Effector CD8-positive, alpha-beta T cell (primary cell): ENCODE measurements at regions not wholly inside any gene's neighbourhood (a gene's known extent, or its start where the extent isn't known, plus 50 kb on each side); places are given as distances from the start of the nearest gene placed in this dataset.
"Not testable (repeated sequence)": the region's sequence is repeated elsewhere in the genome, so short reads cannot be mapped to it uniquely, and the experiment has no call there.

Source experiments
- DNase-seq: peaks from one replicate; lab custom pipeline; 2025; lab: John Stamatoyannopoulos, UW

DNA sequence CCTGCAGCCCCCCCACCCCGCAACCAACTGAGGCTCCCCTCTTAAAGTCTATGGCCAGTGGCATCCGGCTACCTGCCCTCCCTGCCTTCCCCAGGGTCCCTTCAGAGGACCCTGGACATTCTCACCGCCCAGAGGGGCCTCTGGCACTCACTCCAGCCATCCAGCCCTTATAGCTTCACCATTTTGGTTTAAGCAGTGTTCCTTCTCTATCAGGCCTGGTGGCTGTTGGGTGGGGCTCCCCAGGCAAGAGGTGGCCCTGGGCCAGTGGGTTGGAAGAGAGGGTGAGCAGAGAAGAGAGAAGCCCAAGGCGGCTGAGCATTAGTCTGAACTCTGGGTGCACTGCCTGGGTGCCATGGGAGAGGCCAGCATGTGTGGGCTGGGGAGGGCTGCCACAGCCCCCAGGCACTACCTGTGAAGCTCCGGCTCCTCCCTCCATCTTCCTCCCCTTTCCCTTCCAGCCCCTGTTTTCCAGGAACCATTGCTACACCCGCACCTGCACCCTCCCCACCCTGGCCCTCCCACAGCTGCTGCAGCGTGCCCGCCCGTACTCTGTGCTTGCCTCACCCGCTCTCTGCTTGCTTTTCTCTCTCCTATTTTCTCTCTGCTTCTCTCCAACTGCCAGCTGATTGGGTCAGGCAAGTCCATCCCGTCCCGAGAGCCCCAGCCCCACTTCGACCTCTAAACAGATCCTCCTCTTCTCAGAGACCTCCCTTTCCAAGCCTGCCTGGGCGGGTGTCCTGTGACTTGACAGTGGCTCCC lies 168.2 kb downstream of the TBC1D2B start:
- no peak for DNase-seq

DNA sequence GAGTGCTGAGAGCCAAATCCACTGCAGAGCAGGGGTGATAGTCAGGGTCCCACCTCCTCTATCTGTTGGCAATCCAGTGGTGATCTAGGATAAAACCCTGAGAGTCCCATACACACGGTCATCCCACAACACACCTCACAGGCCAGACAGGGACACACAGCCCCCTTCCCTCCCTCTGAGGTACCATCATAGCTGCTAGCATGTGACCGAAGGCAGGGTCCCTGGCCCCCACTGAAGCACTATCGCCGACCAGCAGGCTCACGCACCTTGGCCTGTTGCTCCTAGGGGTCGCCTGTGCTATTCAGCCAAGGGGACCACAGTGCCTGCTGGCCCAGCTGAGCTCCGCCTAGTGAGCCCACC lies 168.8 kb downstream of the TBC1D2B start:
- not testable (repeated sequence) for DNase-seq

DNA sequence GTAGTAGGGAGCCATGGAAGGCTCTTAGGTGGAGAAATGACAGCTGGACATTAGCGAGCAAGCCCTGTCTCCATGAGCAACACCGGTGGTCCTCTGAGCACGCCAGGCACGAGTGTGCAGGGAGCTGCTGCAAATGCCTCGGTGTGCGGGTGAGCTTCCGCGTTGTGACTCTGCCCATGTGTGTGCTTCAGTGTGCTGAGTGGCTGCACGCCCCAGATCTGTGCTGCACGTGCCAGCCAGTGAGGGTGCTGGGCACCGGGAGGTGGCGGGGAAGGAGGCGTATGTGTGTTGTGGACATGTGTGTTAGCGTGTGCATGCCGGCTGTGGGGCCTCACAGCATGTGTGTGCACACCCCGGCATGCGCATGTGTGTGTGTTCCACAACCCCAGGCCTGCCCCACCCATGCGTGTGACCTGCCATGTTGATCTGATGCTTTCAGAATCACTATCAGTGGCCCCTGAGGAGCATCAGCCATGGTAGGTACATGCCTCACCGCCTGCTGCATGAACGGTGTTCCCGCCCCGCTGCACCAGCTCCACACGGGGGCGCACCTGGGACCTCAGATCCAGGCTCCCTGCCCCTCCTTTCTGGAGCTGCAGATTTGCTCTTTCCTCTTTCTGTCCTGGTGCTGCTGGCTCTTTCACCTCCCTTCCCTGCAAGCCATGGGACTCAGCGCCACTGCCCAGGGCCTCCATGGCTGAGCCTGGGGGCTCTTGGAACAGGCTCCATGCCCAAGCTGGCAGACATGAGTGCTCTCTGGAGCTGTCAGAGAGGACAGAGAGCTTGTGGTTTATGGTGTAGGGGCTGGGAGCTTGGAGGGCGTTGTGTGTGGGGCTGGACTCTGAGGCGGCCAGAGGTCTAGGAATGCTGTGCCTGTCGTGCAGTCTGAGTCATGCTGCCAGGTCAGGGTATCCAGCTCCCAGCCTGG lies 169.4 kb downstream of the TBC1D2B start:
- DNase-seq = no peak

DNA sequence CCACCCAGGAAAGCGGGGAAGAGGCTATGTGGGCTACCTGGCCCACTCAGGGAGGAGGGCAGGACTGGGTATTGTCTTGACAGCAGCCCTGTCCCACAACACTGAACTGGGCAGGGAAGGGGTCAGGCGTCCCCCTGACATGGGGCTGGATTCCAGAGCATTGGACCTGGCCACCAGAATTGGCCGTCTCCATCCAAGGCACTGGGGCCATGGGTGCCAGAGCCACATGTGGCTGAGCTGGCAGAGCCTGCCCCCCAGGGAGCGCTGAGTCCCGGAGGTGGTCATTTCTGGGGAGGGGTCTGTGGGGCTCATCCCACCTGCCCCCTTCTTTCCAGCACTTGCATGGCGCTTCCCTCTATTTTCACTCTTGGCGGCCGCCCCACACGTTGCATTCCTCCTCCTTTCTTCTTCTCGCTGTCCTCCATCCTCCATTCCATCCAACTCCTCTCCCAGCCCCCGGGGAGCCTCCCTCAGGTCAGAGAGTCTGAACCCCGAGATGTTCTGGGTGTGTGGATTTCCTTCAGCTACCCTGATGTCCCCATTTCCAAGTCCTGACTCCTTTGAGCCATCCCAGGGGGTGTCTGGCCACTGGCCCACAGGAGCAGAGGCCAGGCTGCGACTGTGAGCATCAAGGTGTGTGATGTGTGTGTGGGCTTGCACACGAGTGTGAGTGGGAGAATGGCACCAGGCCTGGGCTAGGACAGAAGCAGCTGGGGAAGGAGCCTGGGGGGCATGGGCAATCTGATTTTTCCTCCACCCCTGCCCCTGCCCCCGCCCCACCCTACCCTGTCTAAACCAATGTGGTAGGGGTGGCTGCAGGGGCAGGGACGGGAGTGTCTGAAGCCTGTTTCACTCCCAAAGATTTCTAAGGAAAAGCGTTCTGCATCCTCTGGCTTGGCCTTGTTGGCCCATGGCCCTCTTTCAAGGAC lies 171.2 kb downstream of the TBC1D2B start:
- DNase-seq = not testable (repeated sequence)

DNA sequence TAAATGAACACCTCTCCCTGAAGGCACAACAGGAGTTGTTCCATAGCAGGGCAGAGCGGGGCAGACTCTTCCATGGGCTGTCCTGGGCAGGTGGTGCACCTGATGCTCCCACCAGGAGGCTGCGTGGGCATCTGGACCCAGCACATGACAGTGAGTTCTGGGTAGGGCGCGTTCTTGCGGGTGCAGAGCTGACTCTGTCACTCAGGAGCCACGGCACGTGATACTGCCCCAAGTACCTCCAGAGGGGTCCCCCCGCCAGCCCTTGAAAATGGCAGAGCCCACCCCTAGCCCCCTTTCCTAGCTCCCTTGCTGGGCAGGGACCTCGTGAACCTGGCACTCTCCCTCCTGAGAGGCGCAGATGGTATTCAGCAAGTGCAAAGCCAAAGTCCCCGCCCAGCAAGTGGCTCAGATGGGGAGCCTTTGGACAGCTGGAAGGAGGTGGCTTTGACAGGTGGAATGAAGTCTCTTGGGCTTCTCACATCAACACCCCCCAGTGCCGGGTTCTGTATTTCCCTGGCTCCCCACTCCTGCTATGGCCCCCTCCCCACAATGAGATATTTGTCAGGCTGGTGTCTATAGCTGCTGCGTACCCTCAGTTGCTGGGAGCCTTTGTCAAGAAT lies 172.1 kb downstream of the TBC1D2B start:
- DNase-seq = no peak

DNA sequence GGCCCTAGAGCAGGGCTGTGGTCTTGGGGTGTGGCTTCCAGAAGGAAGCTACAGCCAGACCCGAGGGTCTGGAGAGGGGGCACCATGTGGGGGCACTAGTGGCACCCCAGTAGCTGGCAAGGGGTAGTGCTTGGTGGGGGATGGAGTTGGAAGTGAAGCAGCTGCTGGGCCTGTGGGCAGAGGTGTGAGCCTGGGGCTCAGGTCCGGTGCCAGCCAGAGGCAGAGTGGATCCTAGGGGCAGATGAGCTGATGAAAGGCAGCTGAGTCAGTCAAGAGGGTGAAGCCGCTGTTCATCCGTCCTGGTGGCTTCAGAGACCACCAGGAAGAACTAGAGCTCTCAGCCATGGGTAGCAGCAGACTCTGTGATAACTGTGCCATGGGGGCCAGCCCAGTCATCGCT lies 172.6 kb downstream of the TBC1D2B start:
- no peak for DNase-seq

DNA sequence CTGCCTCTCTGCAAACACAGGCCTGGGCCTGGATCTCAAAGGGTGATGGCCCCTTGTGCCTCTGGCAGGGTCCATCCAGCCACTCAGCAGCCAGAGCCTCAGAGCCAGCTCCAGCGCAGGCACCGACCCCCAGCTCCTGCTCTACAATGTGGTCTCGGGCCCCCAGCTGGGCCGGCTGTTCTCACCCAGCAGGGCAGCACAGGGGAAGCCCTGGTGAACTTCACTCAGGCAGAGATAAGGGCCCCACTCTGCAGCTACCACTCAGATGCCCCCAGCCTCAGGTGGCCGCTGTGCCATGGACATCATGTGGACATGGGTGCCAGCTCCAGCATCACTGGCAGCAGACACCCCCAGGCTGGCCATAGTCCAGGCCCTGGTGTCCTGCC lies 173.1 kb downstream of the TBC1D2B start:
- no peak for DNase-seq

DNA sequence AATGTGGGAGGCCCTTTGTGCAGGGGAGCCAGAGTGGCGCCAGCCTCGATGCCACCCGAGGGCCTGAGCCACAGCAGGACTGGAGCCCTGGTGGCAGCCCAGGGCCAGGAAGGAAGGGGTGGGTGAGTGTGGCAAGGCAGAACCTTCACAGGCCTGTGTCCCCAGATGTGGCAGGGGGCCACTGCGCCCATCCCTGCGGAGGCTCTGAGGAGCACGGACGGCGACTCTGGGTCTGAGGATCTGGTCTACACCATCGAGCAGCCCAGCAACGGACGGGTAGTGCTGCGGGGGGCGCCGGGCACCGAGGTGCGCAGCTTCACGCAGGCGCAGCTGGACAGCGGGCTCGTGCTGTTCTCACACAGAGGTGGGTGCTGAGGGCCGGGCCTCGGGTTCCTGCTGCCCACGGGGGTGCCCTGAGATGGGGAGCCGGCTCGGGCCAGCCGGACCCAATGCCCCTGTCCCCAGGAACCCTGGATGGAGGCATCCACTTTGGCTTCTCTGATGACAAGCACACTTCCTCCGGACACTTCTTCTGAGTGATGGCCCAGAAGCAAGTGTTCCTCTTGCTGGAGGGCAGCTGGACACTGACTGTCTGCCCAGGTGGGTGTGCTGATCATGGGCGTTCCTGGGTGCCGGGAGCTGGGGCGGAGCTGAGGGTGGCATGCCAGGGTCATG lies 173.6 kb downstream of the TBC1D2B start:
- not testable (repeated sequence) for DNase-seq

DNA sequence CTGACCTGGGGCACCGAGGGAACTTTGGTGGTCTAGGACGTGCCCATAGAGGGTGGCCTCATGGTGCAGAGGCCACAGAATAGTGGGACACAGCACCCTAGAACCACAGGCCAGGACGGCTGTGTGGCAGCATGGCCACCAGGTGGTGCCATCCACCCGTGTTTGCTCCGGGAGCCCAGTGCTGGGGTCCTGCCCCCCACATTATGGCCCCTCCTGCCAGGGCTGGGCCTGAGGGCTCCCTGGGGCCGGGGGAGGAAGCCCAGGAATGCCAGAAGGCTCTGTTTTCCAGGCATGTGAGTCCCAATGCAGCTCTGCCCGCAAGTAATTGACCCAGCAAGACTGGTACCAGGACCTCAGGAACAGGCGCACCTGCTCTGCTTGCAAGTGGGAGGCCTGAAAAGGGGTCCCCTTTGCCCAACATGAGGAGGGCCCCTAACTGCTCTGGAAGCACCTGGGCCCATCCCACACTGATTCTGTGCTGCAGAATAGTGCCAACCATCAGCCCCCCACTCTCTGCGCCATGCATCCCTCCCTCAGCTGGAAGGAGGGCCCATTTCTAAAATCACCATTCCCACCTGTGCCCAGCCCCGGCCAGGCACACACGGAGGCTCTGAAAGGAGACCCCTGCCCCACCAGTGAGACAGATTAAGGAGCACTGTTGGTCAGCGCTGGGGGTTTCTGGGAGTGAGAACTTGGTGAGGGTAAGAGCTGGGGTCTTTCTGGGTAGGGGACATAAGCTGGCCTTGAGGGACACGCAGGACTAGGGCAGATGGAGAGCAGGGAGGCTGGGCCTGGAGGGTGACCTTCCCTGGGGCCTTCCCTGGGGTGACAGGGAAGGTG lies 174.4 kb downstream of the TBC1D2B start:
- DNase-seq = not testable (repeated sequence)

DNA sequence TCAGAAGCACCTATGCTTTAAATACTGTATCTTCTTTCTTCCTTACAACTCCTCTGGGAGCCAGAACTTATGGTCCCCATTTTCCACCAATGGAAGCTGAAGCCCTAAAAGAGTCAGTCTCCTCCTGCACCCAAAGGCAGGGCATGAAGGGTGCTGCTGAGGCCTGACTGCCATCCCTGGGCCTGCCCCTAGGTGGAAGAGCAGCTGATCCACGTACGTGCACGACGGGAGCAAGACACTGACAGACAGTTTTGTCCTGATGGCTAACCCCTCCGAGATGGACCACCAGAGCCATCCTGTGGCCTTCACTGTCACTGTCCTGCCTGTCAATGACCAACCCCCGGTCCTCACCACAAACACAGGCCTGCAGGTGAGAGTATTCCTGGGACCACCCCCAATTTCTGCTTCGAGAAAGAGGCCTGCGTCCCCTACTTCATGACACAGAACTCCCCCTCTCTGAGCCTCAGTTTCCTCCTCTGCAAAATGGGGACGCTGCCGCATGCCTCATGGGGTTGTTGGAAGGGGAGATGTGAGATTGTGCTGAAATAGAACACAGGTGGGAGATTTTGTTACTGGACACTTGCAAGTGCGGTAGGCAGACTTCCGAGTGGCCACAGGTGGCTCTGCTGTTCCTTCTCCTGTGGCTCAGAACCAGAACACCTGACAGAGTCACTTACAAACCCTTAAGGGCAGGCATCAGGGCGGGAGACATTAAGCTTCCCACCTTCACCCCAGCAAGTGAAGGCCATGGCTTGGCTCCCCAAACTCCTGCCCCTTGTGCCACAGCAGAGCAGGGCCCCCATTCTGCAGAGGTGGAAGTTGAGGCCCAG lies 175.4 kb downstream of the TBC1D2B start:
- no peak for DNase-seq

DNA sequence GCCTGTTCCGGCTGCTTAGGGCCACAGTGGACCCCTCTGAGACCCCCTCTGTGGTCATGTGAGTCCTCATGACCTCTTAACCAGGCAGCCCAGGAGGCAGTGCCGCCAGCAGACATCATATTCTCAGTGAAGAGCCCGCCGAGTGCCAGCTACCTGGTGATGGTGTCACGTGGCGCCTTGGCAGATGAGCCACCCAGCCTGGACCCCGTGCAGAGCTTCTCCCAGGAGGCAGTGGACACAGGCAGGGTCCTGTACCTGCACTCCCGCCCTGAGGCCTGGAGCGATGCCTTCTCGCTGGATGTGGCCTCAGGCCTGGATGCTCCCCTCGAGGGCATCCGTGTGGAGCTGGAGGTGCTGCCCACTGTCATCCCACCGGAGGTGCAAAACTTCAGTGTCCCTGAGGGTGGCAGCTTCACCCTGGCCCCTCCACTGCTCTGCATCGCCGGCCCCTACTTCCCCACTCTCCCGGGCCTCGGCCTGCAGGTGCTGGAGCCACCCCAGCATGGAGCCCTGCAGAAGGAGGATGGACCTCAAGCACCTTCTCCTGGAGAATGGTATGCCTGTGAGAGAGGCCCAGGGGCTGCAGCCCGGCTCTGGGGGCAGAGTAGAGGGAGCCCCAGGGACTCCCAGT lies 176.1 kb downstream of the TBC1D2B start:
- no peak for DNase-seq

DNA sequence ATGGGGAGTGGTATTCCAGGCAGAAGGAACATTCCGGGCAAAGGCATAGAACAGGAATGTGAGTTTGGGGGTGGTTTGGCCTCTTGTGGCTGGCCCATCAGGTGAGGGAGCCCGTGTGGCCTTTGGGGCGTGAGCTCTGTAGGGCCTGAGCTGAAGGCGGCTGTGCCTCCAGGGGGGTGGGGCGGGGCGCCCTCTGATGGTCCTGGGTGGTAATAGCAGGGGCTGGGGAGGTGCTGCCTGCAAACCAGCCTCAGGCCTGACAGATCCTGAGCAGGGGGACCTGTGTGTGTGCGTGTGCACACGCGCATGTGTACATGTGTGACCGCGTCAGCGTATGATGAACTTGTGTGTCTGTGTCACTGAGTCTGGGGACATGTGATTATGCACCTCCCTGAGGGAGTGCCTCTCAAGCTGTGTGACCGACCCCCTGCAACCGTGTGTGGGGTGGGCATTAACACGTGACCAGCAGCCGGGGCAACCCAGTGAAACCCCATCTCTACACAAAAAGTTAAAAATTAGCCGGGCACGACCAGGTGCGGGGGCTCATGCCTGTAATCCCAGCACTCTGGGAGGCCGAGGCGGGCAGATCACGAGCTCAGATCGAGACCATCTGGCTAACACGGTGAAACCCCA lies 177.1 kb downstream of the TBC1D2B start:
- DNase-seq = not testable (repeated sequence)

DNA sequence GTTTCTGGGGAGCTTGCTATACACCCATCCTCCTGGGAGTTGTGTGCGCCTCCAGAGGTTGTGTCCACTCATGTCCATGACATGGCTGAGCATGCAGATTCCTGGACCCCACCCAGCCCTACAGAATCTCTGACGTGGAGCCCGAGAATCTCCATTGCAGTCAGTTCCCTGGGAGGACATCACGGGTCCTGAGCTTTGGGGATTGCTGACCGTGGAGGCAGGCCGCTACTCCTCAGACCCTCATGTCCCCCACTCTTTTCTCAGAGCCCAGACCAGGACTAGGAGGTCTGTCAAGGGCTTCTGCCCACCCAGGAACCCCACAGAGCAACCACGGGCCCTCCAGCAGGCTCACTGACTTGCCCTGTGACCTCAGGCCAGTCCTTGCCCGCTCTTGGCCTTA lies 177.7 kb downstream of the TBC1D2B start:
- not testable (repeated sequence) for DNase-seq

DNA sequence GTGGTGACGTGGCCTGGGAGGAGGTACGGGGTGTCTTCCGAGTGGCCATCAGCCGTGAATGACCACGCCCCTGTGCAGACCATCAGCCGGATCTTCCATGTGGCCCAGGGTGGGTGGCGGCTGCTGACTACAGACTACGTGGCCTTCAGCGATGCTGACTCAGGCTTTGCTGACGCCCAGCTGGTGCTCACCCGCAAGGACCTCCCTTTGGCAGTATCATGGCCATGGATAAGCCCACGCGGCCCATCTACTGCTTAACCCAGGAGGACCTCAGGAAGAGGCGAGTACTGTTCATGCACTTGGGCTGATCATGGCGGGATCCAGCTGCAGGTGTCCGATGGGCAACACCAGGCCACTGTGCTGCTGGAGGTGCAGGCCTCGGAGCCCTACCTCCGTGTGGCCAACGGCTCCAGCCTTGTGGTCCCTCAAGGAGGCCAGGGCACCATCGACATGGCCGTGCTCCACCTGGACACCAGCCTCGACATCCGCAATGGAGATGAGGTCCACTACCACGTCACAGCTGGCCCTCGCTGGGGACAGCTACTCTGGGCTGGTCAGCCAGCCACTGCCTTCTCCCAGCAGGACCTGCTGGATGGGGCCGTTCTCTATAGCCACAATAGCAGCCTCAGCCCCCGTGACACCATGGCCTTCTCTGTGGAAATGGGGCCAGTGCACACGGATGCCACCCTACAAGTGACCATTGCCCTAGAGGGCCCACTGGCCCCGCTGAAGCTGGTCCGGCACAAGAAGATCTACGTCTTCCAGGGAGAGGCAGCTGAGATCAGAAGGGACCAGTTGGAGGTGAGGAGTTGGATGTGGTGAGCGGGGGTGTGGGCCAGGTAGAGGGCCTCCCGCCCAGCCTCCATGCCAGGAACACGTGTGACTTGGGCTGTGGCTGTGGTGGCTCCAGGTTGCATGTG lies 178.4 kb downstream of the TBC1D2B start:
- no peak for DNase-seq

DNA sequence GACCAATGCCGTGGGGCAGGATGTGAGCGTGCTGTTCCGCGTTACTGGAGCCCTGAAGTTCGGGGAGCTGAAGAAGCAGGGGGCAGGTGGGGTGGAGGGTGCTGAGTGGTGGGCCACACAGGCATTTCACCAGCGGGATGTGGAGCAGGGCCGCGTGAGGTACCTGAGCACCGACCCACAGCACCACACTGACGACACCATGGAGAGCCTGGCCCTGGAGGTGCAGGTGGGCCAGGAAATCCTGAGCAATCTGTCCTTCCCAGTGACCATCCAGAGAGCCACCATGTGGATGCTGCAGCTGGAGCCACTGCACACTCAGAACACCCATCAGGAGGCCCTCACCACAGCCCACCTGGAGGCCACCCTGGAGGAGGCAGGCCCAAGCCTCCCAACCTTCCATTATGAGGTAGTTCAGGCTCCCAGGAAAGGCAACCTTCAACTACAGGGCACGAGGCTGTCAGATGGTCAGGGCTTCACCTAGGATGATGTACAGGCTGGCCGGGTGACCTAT lies 179.6 kb downstream of the TBC1D2B start:
- DNase-seq = no peak

DNA sequence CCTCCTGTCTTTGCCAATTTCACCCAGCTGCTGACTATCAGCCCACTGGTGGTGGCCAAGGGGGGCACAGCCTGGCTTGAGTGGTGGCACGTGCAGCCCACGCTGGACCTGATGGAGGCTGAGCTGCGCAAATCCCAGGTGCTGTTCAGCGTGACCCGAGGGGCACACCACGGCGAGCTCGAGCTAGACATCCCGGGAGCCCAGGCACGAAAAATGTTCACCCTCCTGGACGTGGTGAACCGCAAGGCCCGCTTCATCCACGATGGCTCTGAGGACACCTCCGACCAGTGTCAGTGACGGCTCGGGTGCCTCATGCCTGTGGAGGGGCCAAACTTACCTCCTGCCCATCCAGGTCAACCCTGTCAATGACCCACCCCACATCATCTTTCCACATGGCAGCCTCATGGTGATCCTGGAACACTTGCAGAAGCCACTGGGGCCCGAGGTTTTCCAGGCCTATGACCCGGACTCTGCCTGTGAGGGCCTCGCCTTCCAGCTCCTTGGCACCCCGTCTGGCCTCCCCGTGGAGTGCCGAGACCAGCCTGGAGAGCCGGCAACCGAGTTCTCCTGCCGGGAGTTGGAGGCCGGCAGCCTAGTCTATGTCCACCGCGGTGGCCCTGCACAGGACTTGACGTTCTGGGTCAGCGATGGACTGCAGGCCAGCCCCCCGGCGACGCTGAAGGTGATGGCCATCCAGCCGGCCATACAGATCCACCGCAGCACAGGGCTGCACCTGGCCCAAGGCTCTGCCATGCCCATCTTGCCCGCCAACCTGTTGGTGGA lies 180.2 kb downstream of the TBC1D2B start:
- not testable (repeated sequence) for DNase-seq
